ENCODE measurements at regions not wholly inside any gene's neighbourhood (a gene's known extent, or its start where the extent isn't known, plus 50 kb on each side); places are given as distances from the start of the nearest gene placed in this dataset.

DNA sequence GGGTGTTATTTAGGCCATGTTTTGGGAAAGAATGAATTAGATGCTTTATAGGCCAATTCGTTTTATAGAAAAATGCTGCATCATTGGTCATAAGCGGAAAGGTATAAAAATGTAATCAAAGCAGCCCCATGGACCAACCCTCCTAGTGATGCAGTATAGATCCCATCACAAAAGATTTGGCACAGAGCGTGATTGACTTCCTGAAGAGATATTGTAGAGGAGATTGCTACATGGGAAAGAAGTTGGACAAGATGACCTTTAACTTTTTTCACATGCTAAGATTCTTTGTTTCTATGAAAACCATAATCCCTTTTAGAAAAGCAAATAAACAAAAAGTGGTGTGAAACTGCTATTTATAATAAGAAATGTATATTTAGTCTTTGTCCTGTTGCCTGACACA, 136.5 kb upstream of the FNDC3A start:
- Mint-ChIP-seq H3K4me1 (ENCODE audit: low read depth in 2 of 2) (no peaks in the 10 kb centered on the region), H3K36me3 (no peaks in the 10 kb centered on the region), H3K27me3 (peaks cover 6% of the 10 kb centered on the region in 2 donors), H3K4me3 (no peak overlapping the region), H3K9me3 (no peaks in the 10 kb centered on the region), H3K27ac (no peak overlapping the region)
- DNase-seq (ENCODE audit: low spot score) (no peak), ATAC-seq (no peak)

DNA sequence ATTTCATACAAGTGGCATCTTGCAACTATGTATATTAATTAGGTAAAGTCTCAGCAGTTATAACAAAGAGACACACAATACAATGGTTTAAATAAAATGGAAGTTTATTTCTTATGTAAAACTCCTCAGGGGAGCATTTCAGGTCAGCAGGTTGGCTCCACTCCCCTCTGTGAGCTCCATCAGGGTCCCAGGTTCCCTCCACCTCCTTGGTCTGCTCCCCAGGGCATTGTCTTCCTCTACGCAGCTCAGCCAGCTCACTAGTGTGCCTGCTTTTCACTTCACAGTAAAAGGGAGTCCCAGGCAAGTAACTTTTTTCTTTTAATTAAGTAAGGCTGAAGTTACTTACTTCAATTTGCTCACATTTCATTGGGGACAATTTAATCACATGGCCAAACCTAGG, 135.3 kb upstream of the FNDC3A start:
- ATAC-seq (no peak), DNase-seq (ENCODE audit: low spot score) (no peak)
- Mint-ChIP-seq H3K36me3 (no peaks in the 10 kb centered on the region), H3K4me3 (no peak overlapping the region), H3K4me1 (ENCODE audit: low read depth in 2 of 2) (no peaks in the 10 kb centered on the region), H3K27ac (no peak overlapping the region), H3K27me3 (peaks cover 6% of the 10 kb centered on the region in 2 donors), H3K9me3 (no peaks in the 10 kb centered on the region)

DNA sequence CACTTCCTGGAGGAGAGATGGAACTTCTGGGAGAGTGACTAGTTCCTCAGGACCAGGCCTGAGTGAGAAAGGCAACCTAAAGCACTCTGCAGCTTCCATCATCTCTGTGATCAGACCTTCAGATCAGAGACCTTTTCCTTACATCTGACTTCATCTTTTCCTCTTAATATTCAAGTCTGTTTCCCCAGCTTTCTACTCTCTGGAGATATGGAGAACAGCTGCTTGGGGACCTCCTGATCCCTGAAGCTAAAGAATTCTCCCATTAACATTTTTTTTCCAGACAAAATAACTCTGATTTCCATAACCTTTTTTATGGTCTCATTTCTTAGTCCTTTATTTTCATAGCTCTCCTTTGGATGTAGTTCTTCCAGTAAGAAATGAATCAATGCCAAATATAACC, 133.4 kb upstream of the FNDC3A start:
- Mint-ChIP-seq H3K36me3 (no peaks in the 10 kb centered on the region), H3K27me3 (peaks cover 0 to 8% of the 10 kb centered on the region in 2 donors), H3K9me3 (no peaks in the 10 kb centered on the region), H3K27ac (no peak overlapping the region), H3K4me1 (ENCODE audit: low read depth in 2 of 2) (no peaks in the 10 kb centered on the region), H3K4me3 (no peak overlapping the region)
- ATAC-seq (no peak), DNase-seq (ENCODE audit: low spot score) (no peak)

DNA sequence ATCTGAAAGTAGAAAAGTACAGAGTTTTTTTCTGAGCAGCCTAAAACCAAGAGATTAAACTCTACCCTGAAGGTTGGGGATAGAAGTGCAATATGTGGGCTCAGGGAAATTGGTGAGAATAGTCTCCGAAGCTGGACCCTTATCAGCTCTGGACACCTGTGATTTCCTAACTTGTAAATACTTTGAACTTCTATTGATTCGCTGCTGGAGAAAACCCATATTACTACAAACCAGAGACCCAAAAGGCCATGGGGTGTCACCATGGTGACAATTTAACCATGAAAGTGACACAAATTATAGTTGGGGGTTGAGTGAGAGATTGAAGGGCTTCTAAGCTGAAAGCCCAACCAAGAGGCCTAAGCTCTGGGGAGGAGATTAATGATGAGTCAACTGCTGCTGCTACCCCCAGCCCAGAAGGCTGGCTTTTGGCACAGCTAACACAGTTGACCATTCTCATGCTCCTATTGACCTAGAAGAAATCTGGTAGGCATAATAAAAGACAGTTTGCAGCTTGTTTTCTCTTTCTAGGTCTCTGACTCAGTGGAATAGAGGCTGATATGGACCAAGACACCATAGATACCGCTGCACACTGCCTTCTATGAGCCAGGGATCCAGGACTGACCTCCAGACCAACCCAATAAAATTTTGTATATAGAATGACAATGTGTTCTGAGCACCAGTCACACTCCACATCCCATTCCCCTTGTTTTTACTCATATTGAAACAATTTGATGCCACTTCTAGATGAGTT, 131.9 kb upstream of the FNDC3A start:
- no peaks in the 10 kb centered on the region for H3K4me1 Mint-ChIP-seq (ENCODE audit: low read depth in 2 of 2)
- peaks cover 0 to 8% of the 10 kb centered on the region in 2 donors for H3K27me3 Mint-ChIP-seq
- H3K9me3 Mint-ChIP-seq: no peaks in the 10 kb centered on the region
- DNase-seq (ENCODE audit: low spot score) (no peak), ATAC-seq (no peak)
- no peaks in the 10 kb centered on the region for H3K36me3 Mint-ChIP-seq
- no peak overlapping the region for H3K27ac Mint-ChIP-seq
- no peak overlapping the region for H3K4me3 Mint-ChIP-seq

DNA sequence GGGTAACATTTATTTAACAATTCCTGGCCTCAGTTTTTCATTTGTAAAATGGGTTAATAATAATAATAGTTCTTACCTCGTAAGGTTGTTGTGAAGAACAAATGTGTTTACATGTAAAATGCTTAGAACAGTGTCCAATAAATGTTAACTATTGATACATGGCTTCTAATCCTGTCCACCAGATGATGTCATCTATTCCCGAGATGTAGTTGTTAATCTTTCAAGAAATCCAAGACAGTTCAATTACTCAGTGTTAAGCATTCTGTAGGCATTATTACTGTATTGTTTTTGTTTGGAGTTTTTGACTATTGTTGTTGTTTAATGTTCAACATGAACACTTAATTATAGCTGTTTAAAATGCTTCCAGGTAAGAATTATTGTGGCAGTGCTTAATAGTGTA, 131.0 kb upstream of the FNDC3A start:
- ATAC-seq (no peak), DNase-seq (ENCODE audit: low spot score) (no peak)
- no peak overlapping the region for H3K4me3 Mint-ChIP-seq
- no peaks in the 10 kb centered on the region for H3K36me3 Mint-ChIP-seq
- H3K27ac Mint-ChIP-seq: no peak overlapping the region
- peaks cover 0 to 6% of the 10 kb centered on the region in 2 donors for H3K27me3 Mint-ChIP-seq
- no peaks in the 10 kb centered on the region for H3K4me1 Mint-ChIP-seq (ENCODE audit: low read depth in 2 of 2)
- H3K9me3 Mint-ChIP-seq: no peaks in the 10 kb centered on the region

DNA sequence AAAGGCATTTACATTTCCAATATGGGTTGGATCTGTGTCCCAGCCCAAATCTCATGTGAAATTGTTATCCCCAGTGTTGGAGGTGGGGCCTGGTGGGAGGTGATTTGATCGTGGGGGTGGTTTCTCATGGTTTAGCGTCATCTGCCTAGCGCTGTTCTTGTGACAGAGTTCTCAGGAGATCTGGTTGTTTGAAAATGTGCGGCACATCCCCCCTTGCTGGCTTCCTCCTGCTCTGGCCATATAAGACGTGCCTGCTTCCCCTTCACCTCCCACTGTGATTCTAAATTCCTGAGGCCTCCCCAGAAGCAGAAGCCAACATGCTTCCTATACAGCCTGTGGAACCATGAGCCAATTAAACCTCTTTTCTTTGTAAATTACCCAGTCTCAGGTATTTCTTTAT, 126.2 kb upstream of the FNDC3A start:
- ATAC-seq (no peak), DNase-seq (ENCODE audit: low spot score) (no peak)
- Mint-ChIP-seq H3K27ac (no peak overlapping the region), H3K27me3 (peaks cover 0 to 12% of the 10 kb centered on the region in 2 donors), H3K36me3 (no peaks in the 10 kb centered on the region), H3K4me1 (ENCODE audit: low read depth in 2 of 2) (peaks cover 3 to 11% of the 10 kb centered on the region in 2 donors), H3K4me3 (no peak overlapping the region), H3K9me3 (no peaks in the 10 kb centered on the region)

DNA sequence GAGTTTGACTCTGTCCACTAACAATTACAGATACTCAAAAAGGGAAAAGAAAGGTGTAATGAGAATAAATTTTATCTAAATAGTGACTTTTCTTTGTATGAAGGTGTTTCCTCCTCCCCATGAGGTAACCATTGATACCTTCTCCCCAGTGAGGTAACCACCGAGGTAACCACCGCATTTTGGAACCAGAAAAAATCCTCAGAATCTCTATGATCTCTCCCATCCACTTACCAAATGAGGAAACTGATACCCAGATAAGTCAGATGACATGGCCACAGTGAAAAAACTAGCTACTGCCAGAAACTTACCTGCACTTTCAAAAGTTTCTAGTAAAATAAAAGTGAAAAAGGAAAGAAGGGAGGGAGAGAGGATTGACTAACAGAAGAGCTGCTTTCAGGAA, 124.0 kb upstream of the FNDC3A start:
- Mint-ChIP-seq H3K36me3 (no peaks in the 10 kb centered on the region), H3K27me3 (peaks cover 0 to 9% of the 10 kb centered on the region in 2 donors), H3K27ac (no peak overlapping the region), H3K4me1 (ENCODE audit: low read depth in 2 of 2) (peaks cover 3 to 11% of the 10 kb centered on the region in 2 donors), H3K9me3 (no peaks in the 10 kb centered on the region), H3K4me3 (no peak overlapping the region)
- no peak for ATAC-seq
- DNase-seq (ENCODE audit: low spot score): no peak

DNA sequence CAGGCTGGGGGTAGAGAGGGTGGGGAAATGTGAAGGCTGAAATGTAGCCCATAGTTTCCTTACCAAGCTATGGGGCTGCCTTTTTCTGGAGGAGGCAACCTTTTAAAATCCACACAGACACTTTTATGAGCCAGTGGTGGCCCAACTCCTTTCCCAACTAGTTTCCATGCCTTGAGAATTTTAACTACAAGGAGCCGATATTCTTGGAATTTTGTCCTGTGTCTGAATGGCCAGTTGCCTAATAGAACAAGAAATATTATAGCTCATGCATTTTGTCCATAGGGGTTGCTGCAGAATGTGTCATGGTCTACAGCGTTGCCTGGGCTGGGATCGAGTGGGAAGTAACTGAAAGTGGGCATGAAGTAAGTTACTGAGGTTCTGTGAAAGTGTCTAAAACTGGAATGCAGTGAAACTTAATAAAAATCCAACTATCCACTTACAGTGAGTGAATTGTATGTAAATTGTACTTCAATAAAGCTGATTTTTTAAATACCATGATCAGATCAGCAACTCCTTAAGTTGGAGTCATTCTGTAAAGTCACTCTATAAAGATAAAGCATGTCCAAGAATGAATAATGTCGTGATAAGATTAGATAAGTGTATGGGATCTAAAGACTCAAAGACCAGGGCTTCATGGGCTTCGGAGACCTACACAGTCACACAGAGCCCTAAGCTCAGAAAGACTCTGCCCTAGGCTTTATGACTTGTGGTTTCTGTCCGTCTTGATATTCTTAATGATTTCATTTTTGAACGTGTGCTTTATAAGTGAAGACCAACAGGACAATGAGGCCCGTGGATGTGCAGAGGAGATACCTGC, 122.6 kb upstream of the FNDC3A start:
- DNase-seq (ENCODE audit: low spot score) (no peak), ATAC-seq (peak in 1 of 2 donors; percentile 57)
- Mint-ChIP-seq H3K4me3 (peak overlapping the region; percentile 26), H3K4me1 (ENCODE audit: low read depth in 2 of 2) (peaks cover 4 to 15% of the 10 kb centered on the region in 2 donors), H3K9me3 (no peaks in the 10 kb centered on the region), H3K36me3 (no peaks in the 10 kb centered on the region), H3K27me3 (peaks cover 0 to 9% of the 10 kb centered on the region in 2 donors), H3K27ac (no peak overlapping the region)

DNA sequence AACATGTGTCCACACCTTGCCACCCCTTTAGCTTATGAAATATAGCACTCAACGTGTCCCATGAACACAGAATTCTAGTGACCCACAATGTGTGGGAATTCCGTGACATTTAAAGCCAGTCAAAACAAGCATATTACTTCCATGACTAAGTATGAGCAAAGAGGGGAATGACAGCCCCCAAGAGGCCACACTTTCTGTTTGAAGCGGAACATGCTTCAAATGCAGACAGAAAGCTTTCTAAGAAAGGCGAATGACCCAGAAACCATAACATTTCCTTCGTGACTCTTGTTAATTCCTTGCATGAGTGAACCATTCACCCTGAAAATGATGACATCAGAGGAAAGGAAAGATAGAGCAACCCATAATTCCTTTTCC, 122.0 kb upstream of the FNDC3A start:
- H3K9me3 Mint-ChIP-seq: no peaks in the 10 kb centered on the region
- no peak overlapping the region for H3K27ac Mint-ChIP-seq
- DNase-seq (ENCODE audit: low spot score) (no peak), ATAC-seq (peak in 1 of 2 donors; percentile 56)
- H3K4me3 Mint-ChIP-seq: peak overlapping the region; percentile 26
- no peaks in the 10 kb centered on the region for H3K36me3 Mint-ChIP-seq
- peaks cover 0 to 9% of the 10 kb centered on the region in 2 donors for H3K27me3 Mint-ChIP-seq
- H3K4me1 Mint-ChIP-seq (ENCODE audit: low read depth in 2 of 2): peaks cover 8 to 20% of the 10 kb centered on the region in 2 donors

DNA sequence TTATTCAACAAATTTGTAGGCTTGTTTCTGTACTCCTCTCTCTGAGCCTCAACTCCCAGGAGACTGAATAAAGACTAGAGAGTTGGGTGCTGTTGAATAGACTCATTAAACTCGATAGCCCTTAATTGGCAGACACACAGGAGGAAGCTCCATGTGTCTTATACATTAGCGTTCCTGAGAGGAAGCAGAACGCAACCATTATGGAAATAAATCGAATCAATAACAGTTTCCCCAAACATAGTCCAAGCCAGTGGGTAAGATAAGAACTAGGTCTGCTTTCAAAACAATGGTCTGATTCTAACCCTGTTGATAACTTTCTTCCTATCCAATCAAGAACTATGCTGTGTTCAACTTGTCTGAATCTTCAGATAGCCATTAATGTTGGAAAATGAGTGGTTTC, 118.1 kb upstream of the FNDC3A start:
- Mint-ChIP-seq H3K27ac (no peak overlapping the region), H3K4me3 (no peak overlapping the region), H3K27me3 (peaks cover 0 to 2% of the 10 kb centered on the region in 2 donors), H3K9me3 (no peaks in the 10 kb centered on the region), H3K36me3 (no peaks in the 10 kb centered on the region), H3K4me1 (ENCODE audit: low read depth in 2 of 2) (peaks cover 16 to 24% of the 10 kb centered on the region in 2 donors)
- DNase-seq (ENCODE audit: low spot score) (no peak), ATAC-seq (no peak)

DNA sequence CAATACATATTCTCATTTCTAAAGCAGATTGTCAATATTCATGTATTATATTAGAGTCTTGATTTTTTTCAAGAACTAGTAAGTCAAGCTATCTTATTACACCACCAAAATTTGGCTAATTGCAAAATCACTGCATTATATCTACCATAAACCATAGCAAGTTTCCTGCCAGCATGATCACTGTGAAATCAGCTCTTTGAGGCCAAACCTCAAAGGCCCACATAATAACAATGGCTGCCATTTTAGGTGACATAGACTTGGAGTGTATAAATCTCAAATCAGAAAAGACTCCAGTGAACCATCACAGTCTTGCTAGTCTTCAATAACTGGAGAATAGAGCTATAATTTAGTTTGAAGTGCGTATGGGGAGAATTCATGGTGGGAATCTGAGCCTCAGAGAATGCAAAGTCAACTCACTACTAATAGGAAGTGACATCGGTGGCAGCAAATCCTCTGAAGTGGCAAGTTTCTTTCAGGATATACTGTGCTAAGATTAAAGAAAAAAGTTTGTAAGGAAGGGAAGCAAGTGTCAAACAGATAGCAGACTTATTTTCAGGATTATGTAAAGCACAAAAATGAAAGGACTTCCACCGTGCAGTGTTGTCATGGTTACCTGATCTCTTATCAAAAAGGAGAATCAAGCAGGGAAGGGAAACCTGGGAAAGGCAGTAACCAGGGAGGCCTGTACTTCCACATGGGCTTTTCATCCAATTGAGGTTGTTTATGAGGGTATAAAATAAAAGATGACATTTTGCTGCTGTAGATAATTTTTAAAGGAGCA, 117.4 kb upstream of the FNDC3A start:
- Mint-ChIP-seq H3K27ac (peak overlapping the region; percentile 3 to 18), H3K4me3 (peak overlapping the region; percentile 16), H3K9me3 (no peaks in the 10 kb centered on the region), H3K27me3 (peaks cover 0 to 2% of the 10 kb centered on the region in 2 donors), H3K4me1 (ENCODE audit: low read depth in 2 of 2) (peaks cover 17 to 21% of the 10 kb centered on the region in 2 donors), H3K36me3 (no peaks in the 10 kb centered on the region)
- no peak for ATAC-seq
- DNase-seq (ENCODE audit: low spot score): no peak

DNA sequence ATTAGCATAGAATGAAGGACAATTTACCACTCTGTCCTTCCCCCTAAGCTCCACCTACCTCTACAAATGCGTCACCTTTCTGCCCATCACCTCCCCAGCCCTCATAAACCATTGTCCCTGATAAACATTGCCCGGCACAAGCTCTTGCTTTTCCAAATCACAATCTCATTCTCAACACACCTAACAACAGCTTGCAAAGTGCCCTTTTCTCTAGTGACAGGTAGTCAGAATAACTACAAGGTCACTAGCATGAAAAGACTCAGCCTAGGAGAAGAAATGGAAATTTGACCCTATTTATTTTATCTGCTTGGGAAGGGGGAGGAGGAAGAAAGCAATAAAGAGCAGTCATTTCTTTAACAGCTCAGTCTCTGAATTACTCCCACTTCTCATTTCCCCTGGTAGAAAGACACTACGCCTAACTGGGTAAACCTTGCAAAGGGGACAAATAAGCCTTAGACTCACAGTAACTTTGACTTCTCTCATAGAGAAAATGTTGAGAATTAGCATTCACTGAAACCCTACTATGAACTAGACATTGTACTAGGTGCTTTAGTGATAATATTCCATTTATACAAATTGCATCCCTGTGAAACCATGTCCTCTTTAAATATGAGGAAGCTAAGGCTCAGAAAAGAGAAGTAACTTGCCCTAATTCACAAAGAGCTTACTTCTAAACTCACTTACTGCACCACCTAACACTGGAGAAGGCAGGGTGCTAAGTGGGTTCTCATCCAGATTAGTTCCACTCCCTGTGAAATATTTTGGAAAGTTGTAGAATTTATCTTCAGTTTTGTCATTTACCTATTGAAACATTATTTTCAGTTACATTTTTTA, 116.2 kb upstream of the FNDC3A start:
- Mint-ChIP-seq H3K4me3 (no peak overlapping the region), H3K27me3 (peaks cover 0 to 2% of the 10 kb centered on the region in 2 donors), H3K4me1 (ENCODE audit: low read depth in 2 of 2) (peaks cover 14% of the 10 kb centered on the region in 2 donors)

DNA sequence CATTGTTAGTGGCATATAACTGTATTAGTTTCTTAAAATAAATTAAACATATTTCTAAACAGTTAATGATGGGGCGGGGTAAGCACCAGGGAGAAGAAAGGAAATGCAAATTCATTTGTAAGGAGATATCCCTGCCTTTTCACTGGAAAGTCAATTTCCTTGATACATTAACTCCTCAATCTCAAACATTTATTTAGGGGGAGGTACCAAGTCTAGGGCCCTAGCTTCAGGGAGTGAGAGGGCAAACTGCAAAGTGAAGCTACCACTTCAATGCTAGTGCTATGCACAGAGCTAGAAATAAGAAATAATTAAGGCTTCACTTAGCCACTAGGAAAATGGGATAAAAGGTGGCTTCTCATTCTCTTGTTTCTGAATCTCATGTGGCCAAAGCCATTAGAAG, 115.3 kb upstream of the FNDC3A start:
- Mint-ChIP-seq H3K27ac (no peak overlapping the region), H3K4me3 (no peak overlapping the region), H3K27me3 (peaks cover 0 to 2% of the 10 kb centered on the region in 2 donors), H3K4me1 (ENCODE audit: low read depth in 2 of 2) (peaks cover 14% of the 10 kb centered on the region in 2 donors), H3K9me3 (no peaks in the 10 kb centered on the region), H3K36me3 (no peaks in the 10 kb centered on the region)
- DNase-seq (ENCODE audit: low spot score) (no peak), ATAC-seq (no peak)

More for the DNA sequence above, 116.2 kb upstream of the FNDC3A start:
- no peak for ATAC-seq
- no peak for DNase-seq (ENCODE audit: low spot score)
- no peaks in the 10 kb centered on the region for H3K36me3 Mint-ChIP-seq
- no peak overlapping the region for H3K27ac Mint-ChIP-seq
- H3K9me3 Mint-ChIP-seq: no peaks in the 10 kb centered on the region
